HG02678 (cell line): ENCODE measurements at regions not wholly inside any gene's neighbourhood (a gene's known extent, or its start where the extent isn't known, plus 50 kb on each side); places are given as distances from the start of the nearest gene placed in this dataset.

Experiments
- ATAC-seq: cut with Tn5 transposase; IDR thresholded peaks from one replicate; pipeline ENCODE4 v1.9.1; 2021; ENCODE audit warnings: mild to moderate bottlenecking, moderate library complexity; ENCODE audit not compliant: unreplicated experiment

DNA sequence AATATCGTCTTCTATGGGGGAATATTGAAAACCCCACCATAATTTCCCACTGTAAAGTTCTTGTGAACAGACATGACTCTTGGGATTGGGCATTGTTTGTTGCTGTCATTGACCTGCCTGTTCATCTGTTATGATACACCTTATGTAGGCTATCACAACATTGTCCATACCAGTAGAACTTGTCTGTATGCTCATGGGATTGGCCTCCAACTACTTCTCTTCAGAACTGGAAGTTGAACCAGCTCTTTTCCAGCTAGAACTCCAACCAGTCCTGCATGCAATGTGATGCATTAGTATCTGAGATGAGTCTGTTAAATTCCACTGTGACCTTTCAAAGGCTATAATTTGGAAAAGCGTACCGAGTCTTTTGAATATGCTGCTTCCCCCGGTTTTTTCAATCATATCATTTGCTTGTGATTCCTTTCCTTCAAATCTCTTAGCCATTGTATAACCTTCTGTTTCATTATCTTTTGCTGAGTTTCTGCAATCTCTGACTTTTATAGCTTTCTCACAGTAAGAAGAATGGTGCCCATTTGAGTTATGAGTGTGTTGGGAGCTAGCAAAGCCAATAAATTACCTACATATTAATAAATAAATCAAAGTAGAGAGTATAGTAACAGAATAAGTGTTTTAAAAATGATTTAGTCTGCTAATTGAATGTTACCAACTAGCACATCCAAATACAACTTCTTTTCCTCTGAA, 101.9 kb downstream of the PLK2 start:
- no peak for ATAC-seq

DNA sequence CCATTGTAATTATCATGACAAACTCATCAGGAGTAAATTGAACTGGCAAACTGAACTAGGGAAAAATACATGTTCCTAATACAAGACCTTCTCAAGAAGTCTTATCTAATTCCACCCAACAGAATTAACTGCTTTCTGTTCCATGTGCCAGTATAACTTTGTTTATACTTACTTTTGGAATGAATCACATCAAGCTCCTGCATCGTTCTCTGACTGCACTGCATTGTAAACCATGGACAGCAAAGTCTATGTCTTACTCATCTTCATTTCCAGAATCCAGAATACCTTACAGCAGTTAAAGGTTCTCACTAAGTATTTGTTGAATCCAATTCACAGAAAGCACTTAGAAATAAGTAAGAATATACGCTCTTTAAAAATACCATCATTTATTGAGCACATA, 102.8 kb downstream of the PLK2 start:
- ATAC-seq: no peak

DNA sequence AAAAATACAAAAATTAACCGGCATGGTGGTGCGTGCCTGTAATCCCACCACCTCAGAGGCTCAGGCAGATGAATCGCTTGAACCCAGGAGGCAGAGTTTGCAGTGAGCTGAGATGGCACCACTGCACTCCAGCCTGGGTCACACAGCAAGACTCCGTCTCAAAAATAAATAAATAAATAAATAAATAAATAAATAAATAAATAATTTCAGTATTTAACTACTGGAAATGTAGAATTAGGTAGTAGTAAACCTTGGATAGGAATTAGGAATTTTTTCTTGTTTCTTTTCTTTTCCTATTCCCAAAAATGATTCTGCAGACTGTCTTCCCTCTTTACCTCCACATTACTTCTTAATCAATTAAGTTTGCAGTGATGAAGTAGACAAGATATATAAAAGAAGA, 103.2 kb downstream of the PLK2 start:
- no peak for ATAC-seq

DNA sequence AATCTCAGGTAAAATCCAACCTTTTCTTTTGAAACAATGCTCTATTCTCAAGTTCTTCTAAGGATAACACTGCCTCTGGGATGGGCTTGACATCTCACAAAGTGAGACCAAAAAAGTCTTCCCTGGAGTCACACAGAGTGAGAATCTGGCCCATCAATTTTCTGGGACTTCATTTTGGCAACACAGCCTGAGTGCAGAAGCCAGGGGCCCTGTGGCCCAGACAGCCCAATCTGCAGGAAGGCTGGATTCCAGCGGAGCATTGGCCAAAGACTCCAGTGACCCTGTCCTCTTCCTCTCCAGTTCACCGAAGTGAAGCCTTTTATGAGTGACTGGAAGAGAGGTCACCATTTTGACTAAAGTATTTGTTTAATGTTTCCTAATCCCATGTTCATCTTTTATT, 105.1 kb downstream of the PLK2 start:
- ATAC-seq: no peak

DNA sequence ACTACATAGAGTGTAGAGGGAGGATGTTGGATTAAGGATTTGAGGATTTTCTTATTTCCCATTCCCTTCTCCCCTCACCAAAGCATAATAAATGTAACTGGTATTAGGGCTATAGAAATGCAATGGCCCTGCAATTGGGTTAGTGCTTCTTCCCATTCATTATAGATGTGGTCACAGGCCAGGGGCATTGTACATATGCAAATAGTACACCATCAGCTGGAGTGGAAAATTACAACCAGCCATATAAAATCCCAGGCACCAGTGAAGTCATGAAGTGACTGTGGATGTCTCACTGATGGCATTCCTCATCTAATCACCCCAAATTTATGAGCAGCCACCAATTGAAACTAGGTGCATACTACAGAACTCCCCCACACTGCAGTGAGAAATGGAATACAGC, 105.9 kb downstream of the PLK2 start:
- no peak for ATAC-seq

DNA sequence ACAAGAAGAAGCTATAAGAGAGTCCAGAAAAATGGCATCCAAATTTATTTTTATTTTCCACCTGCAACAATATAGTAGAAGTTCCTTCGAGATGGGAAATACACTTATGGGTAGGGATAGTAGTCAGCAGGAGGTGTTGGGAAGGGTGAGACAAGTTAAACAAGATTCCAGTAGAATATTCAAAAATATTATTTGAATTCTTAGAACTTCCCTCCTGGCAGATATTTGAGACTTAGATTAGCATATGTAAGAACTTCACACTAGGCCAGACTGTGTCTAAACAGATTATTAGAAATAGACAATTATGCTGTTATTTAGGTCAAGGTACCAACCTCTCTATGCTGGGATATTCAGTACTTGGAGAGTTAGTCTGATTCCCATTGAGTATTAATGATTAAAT, 108.7 kb downstream of the PLK2 start:
- ATAC-seq: no peak

DNA sequence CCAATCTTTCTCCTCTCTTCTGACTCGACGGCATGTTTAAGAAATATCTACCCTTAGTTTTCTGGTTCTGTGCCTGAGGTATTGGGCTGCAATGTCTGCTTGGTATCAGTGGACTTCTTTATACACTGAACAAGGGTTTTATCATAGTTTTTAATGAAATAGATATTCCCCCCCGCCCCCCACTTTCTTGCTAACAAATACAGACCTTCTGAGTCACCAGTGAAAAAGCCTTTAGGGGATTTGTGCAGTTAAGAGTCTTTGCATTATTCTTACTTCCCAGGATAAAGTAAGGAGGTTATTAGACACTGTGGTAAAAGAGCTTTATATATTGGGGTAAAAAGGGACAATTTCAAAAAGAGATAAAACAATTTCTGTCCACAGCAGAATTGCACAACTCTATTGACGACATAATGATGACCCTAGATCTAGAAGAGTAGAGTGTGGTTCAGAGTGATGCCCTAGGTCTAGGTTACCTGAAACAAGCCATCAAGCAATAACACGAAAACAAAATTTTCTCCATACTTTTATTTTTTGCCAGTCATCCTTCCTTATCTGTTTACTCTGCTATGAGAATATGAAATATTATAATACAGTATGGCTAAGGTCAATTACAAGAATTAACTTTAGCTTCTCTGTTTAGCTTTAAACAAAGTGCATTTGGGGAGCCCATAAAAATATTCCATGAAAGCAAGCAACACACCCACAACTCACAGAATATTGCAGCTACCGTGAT, 110.7 kb downstream of the PLK2 start:
- ATAC-seq: no peak

DNA sequence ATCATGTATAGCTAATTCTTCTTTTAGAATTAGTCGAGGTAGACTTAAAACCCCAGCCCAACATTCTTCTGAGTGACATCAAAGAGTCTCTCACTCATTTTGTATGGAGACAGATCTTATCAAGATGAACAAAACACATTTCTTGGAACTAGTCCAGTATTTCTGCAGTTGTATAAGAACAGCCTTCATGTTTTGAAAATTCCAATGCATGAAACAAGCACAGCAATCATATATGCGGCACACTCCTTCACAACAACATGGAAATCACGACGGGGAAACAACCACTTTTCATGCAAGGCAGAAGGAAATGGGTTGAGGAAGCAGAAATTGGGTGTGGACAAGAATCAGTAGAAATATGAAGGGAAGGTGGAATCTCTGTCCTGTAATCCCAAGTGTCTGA, 113.8 kb downstream of the PLK2 start:
- no peak for ATAC-seq

DNA sequence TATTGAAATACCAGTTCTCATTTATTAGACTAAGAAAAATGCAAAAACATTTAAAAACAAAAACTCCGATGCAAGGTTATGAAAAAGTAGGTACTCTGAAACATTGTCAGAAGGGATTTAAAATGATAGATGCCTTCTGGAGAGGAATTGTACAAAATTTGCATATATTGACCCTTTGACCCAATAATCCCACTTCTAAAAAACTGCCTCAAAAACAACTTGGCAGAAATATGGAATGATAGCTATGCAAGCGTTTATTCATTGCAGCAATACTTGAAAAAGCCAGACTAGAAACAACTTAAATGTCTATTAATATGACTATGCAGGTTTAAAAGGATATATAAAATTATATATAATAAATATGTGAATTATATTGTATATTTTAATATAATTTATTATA, 118.4 kb downstream of the PLK2 start:
- ATAC-seq: no peak

DNA sequence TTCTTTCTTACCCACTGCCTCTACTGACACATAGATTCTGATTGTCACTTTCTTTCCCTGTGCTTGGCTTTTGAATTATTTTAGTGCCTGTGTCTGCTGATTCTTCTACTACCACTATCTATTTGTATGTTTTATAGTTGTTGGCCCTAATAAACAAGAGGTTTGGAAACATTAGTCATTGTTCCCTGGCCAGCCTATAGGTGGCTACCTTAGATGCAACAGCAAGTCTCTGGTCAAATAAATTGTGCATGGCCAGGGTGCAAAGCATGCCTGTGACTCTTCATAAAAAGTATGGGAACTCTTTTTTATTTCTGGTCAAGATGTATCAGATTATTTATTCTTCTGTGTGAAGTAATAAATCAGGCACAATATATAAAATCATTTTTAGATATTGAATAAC, 124.4 kb downstream of the PLK2 start:
- no peak for ATAC-seq

DNA sequence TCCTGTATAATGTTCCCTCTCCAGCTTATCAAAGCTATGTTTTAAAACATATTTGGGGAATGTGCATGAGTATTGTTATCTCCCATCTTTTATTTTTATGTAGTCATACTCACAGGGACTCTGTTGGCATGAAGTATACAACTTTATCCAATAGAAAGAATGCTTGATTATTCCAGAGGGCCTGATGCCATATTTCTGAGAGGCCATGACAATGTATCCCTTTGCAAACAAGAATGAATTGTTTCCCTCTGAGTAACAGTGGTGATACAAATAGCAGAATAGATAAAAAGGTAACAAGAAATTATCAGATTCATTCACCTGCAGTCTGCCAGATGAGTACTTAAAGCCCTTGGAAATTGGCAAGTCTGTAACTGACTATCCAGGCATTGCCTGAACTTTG, 125.9 kb downstream of the PLK2 start:
- no peak for ATAC-seq

DNA sequence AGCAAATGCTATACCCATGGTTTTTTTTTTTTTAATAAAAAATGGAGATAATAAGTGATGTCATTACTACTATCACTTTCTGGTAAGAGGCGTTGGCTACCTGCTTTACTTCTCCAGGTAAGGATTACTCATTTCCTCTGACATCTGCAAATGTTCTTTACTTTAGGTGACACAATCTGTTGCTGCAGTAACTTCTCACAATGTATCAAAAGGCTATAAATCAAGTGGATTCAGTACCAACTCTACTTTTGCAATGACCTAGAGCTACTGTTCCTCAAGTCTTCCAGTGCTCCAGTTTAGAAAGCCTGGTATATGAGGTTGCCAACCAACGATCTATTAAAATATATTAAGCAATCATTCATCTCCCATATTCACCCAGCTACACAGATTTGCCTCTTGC, 129.1 kb downstream of the PLK2 start:
- ATAC-seq: no peak

DNA sequence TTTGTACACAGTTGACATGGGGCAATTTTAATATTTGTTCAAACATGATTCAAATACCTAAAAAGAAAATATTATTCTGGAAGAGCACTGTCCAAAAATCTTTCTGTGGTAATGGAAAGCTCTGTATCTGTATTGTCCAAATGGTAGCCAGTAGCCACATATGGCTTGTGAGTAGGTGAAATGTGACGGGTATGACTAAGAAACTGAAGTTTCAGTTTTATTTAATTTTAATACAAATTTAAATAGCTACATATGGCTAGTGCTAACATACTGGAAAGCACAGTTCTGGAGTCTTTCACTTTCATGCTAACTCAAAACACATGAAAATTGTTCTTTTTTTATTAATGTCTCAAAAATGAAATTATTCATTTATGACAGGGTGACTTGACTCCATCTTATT, 132.6 kb downstream of the PLK2 start:
- ATAC-seq: peak; percentile 79

DNA sequence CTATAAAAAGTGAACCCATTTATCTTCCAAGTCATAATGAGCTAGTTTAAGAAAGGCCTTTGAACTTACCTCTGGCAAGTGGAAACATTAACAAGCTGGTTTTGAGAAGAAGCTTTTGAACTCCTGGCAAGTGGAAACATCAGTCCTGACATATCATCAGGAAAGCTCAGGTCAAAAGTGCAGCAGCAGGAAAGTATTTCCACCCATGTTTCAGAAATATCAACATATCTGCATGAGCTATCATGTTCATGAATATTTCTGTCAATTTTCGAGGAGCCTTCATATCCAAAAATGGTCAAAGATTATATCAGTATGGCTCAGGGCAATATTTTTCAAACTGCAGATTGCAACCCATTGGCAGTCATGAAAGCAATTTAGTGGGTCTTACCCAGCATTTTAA, 133.9 kb downstream of the PLK2 start:
- no peak for ATAC-seq

DNA sequence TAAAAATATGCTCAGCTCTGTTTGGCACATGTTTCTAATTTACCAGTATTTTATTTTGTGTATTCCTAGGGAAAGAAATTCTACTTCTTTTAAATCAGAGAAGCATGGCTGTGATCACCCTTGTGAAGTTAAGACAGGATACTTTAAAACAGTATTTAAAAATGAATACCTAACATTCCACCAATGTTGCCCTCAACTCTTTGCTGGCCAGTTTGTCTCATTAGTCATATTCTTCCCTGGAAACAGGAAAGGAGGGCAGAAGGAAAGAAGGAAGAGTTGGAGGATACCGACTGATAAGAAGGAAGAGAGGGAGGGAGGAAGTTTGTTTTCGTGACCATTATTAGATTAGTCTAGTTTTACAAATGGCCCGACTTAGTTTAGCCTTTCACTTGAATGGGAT, 137.4 kb downstream of the PLK2 start:
- ATAC-seq: no peak

DNA sequence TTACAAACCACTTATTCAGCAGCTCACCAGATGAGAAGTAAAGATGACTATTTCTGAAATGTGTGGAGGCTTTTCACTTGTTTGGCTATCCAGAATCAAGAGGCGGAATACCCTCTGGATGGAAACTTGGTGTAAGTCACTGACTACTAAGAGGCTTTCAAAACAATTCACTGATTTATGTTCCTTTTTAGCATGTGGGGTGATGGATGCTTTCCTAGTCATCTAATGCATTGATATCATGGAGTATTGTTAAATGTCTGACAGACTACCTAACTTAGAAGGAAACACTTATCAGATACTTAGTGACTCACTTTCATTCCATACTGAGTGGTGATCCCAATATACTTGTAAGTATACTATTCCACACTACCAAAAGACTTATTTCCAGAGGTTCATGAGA, 141.4 kb downstream of the PLK2 start:
- no peak for ATAC-seq

DNA sequence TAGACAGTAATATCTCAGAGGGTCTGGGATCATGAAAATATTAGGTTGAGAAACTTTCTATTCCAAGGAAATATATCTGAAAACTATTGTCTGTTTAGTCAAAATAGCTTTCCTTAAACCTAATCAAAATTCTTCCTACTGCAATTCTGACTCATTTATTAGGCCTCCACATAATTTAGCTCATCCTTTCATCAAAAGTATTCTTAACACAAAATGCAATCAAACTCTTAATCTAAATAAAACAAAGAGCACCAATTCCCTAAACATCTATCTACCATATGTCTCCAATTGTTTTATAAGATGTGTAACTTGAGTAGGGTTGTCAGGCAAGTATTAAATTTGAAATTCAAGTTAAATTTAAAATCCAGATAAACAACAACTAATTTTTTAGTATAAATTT, 142.1 kb downstream of the PLK2 start:
- ATAC-seq: no peak

DNA sequence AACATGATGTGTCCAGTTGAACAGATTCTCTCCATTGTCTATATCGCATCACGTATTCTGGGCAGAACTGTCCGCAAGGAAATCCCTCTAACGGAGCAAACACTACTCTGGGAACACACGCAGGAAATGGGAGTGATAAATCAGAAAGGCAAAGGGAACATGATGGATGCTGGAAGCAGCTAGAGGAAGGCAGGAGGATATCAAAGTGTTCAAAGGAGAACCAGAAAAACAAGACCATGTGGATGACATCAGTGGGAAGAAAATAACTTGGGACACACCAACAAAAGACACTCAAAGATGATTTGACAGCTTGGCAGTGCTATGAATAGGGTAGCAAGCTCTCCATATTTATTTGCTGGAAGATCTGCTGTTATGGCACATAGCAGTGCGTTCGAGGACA, 142.9 kb downstream of the PLK2 start:
- ATAC-seq: no peak

DNA sequence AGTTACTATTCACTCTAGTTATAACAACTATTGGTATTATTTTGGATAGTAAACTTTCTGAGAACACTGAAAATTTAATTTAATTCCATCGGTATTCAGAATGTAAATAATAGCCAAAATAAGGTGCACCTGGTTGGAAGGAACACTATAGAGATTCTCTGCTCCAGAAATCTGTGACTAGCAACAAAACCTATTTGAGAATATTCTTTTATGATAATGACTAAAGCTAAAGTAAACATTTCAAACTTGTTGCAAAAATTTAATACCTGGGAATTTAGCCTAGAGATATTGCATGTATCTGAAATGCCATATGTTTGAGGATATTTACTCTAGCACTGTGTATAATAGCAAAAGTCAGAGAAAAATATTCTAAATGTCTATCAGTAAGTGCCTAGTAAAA, 144.1 kb downstream of the PLK2 start:
- no peak for ATAC-seq

DNA sequence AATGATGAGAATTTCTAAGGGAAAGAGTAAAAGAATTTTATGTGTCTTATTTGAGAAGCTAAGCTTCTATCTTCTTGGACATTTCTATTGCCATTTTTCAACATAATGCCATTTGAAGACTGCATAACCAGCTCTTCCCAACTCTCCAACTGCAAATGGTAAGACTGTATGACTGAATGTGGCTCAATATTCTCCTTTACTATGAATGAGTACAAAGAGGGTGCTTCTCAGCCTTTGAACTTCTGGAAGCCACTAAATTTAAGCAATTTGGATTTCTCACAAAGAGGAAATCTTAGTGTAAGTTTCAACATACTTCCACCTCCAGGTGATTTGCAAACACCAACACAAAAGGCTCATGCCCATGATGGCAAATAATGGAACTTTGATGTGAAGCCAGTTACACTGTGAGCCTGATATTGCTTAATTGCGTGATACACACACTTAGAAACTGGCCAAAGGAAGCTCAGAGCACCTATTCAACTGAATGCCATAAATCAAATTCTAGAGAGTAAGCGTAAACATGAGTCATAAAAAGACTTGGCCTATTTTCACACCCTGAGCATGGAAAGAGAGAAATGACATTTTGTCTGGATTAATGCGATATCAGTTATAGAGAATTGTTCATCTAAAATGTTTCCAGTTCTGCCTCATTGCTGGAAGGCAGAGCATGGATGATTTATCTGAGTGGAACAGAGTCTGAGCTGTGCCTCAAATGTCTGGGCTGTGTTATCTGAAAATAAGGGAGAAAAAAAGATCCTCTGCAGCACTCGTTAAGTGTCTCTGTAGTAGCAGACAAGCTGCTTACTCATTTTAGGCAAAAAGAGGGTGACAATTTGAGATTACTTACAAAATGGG, 145.3 kb downstream of the PLK2 start:
- no peak for ATAC-seq

DNA sequence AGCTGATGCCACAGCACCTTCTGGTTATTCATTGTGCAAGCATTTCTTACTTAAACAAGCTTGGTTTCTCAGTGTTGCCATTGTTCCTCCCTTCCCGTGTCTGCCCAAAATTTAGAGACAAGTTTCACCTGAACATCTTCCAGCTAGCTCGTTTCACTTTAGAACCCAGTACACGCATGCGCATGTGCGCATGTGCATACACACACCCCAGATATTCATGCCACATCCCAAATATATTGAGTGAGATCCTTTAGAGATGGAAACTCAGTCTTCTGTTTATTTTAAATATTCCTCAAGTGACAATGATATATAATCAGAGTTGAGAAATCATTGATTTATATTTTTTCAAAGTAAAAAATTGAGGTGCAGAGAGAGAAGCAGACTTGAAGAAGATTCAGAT, 147.6 kb downstream of the PLK2 start:
- ATAC-seq: no peak

DNA sequence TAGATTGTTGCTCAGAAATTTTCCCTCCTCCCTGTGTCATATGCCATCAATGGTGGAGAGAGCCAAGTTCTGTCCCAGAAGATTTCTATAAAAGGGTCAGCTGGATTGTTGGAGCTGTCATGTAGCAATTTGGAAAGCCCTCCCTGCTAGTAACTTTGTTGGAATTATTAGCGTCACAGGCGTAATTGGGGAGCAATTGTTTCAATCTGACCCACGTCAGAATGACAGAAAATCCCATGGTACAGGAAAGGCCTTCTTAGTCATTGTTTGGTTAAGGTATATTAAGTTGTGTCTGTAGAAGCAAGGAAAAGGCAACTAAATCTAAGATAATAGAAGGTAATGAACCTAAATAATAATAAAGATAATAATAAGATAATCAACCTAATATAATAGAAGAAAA, 148.4 kb downstream of the PLK2 start:
- ATAC-seq: no peak
